Left cardiac atrium (tissue), 4 donors: ENCODE measurements at regions not wholly inside any gene's neighbourhood (a gene's known extent, or its start where the extent isn't known, plus 50 kb on each side); places are given as distances from the start of the nearest gene placed in this dataset.

Experiments used
- ATAC-seq, 2 donors: fragments of 200-7000 bp; cut with Tn5 transposase; one replicate each; pipeline ENCODE4 v1.9.1; 2020; ENCODE audit warnings: mild to moderate bottlenecking in 2 of 2, moderate library complexity in 2 of 2
- DNase-seq: peaks from one replicate; pipeline ENCODE4 v3.0.0-alpha.2; 2020
- intact Hi-C, 2 donors: fragments of 100-400 bp; cut with DNase I; formaldehyde crosslinking; loops; one replicate each; pipeline versions ENCODE4 v1.14.1 to v1.15.1; 2022 to 2023
- donor health status: DM: no; HTN: yes; CAD: no.
- donor health status: DM: no; HTN: yes; CAD: no; lungs with severe emphysema.
- donor health status: DM: yes; HTN: yes; CAD: no.
- donor health status: Dilated cardiomyopathy.

DNA sequence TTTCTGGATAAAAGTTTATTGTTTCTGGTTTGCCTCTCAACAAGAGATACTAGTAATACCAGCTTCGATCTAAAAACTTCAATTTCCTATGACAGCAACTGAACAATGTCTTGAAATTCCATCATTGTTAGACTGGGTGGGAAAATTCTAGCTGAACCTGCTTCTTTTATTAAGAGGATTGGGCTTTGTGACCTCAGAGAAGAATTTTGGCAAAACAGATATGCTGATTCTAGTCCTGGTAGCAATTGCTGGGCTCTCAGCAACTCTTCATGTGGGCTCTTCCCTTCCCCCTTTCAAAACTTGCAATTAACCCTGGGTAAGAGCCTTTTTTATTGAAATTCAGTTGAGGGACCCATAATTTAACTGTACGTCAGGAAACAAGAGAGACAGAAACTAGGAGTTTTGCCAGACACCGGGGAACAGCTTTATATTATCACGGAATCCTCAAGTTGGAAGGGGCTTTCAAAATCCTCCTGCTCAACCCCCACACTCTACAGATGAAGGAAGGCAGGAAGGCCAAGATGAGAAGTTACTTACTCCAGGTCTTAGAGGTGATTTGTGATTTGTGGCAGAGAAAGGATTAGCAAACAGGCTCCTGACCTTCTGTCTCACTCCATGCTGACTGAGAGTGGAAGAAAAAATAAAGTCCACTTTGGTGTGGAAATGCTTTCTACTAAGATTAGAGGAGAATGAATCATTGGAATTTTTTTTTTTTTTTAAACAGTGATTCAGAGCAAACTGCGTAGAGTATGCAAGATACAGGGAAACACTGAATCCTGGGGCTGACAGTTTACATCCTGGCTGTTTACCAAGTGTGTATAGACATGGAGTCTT, 239.0 kb upstream of the ATP2B1 start:
- DNase-seq (no peak), ATAC-seq (peak; percentile 74 to 91)
- intact Hi-C loops: no loop called here

- no peak for ATAC-seq
- no peak for DNase-seq
- intact Hi-C loops: no loop called here
These were observed 238.0 kb upstream of the ATP2B1 start for GRCh38 chr12:89946518-89947135.

DNA sequence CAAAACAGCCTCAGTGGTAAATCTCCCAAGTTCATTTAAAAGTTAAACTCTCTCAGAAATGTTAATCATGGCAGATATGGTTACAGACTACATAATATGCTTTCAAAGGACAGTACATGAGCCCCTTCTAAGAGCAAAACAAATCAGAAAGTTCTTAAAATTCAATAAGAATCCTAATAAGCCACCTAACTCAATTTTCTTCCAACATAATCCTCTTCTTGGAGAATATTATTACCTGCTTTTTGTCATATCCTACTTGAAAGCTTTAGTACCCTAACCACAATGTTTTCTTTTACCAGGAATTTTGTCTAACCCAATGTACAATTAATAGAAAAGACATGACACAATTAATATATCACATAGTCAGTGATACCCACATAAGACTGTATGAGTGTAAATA, 236.5 kb upstream of the ATP2B1 start:
- intact Hi-C loops: no loop called here
- DNase-seq (no peak), ATAC-seq (no peak)

GRCh38 chr12:89943463-89943862, 234.8 kb upstream of the ATP2B1 start:
- ATAC-seq (no peak), DNase-seq (no peak)
- intact Hi-C loops: no loop called here

DNA sequence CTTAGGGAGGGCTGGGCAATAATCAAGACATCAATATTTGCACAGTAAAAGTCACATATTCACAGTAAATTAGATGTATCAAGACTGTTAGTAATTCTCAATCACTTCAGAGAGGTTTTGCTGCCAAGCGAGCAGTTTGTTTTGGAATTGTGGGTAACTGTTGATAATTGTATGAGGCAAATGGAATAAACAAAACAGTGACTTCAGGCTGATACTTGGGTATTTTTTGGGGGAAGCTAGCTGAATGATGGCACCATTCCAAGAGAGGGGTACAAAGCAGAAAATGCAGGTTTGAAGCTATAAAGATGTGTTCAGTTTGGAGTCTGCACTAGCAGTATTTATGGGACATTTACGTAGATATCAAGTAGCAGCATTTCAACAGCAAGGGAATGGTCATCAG, 232.8 kb upstream of the ATP2B1 start:
- DNase-seq (no peak), ATAC-seq (no peak)
- intact Hi-C loops: no loop called here

GRCh38 chr12:89939522-89940215, 231.0 kb upstream of the ATP2B1 start:
- DNase-seq: no peak
- no peak for ATAC-seq
- intact Hi-C loops: no loop called here

DNA sequence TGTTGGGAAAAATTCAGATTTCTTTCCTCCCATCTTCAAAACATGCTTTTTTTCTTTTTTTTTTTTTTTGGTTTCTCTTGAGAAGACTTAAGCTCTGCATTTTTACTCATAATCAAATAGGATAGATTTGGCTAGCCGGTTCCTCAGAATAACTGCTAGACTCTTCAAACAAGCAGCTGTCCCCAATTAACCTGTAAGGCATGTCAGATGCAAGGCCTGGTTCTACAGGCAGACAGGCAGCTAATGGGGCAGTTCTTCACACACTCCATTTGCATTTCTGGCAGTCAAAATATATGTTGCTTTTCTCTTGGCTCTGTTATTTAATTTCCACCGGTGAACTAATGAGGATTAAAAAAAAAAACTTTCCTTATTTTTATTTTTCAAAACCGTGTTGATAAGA, 228.0 kb upstream of the ATP2B1 start:
- intact Hi-C loops: no loop called here
- DNase-seq: no peak
- ATAC-seq: no peak

DNA sequence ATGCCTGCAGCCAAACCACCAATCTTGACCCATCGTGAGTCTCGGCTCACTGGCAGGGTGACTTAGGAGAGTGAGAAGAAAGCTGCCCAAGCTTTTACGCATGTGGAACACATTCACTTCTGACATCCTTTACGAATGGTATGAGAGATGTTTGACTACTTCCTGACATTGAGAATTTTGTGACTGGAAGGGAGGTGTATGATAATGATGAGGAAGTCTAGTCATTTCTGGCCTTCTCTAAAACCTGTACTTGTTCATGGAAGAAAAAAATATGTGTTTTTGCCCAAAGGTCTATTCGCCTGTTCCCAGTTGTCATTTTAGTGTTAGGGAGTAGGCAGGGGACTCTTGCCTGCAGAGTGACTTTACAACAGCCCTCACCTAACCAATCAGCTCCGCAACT, 227.2 kb upstream of the ATP2B1 start:
- intact Hi-C loops: no loop called here
- ATAC-seq (no peak), DNase-seq (no peak)

DNA sequence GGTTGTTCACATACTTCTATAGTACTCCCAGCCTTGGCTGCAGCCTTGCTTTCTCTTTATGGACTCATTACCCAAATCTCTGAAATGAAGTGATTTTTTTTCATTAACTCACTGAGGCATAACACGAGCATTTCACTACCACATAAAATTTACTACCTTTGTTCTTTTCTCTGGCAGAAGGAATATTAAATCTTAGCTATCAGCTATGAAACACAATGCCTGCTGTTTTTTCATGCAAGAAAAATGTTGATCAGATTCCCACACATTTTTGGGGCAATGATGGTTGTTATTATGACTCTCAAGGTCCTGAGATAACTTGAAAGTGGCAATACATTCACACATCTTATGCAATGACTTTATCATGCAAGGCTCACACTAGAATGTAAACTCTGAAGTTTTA, 225.3 kb upstream of the ATP2B1 start:
- DNase-seq: no peak
- intact Hi-C loops: no loop called here
- no peak for ATAC-seq

- DNase-seq: no peak
- no peak for ATAC-seq
- intact Hi-C loops: no loop called here
These were observed 224.3 kb upstream of the ATP2B1 start for GRCh38 chr12:89932954-89933353.

DNA sequence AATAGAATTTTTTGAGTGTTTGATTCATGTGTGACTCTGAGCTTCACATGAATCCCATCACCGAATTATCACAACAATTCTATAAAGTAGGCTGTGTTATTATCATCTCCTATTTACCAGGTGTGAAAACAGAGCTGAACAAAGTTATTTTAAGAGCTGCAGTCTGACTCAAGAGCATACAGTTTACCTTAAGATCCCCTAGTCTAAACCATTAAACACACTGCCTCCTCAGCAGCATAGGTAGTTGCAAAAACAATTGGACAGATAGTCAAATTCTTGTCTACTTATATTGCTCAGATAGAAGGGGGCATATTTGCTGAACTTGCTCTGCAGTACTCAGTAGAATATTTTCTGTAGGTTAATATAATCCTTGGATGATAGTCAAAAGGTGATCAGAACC, 219.8 kb upstream of the ATP2B1 start:
- ATAC-seq: no peak
- intact Hi-C loops: no loop called here

DNA sequence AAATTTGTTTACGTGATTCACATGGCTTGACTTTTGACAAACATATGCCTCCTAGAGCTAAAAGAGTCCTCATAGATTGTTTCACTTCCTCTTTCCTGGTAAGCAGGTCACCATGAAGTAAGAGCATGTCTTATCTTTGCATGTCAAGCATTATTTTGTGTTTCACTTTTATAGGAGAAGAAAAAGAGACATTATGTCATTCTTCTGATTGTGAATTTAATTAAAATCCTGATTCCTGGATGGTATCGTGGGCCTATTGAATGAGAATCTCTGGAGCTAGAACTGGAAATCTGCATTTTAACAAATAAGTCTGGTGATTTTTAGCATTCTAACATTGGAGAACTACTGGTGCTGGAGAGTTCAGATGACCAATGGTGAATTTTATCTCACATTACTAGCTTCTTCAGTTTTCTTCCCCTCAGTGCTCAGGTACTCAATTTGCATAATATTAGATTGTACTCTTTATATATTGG, 218.6 kb upstream of the ATP2B1 start:
- ATAC-seq: no peak
- no peak for DNase-seq
- intact Hi-C loops: no loop called here

More for the DNA sequence above, 219.8 kb upstream of the ATP2B1 start:
- DNase-seq: no peak

GRCh38 chr12:89924191-89924590, 215.6 kb upstream of the ATP2B1 start:
- intact Hi-C loops: no loop called here

DNA sequence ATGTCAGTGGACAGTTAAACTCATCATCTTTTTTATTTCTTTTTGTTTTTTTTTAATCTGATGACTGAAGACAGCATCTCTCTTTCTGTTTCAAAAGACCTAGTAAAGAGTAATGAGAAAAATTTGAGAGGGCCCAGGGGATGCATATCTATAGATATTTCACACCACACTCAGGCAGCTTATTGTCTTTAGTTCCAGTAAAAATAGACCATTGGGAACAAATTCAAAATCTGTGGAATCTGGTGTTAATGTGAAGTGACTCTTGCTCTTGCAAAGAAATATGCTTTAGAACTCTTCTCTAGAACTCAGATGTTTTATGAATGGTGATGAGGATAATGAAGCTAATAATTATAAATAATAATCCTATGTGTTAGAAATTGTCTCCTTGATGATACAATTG, 214.5 kb upstream of the ATP2B1 start:
- no peak for ATAC-seq

More at GRCh38 chr12:89924191-89924590, 215.6 kb upstream of the ATP2B1 start:
- no peak for DNase-seq
- no peak for ATAC-seq

GRCh38 chr12:89920866-89921265, 212.2 kb upstream of the ATP2B1 start:
- intact Hi-C loops: no loop called here
- no peak for DNase-seq
- ATAC-seq: no peak

More for the DNA sequence above, 214.5 kb upstream of the ATP2B1 start:
- no peak for DNase-seq
- intact Hi-C loops: no loop called here

- DNase-seq: no peak
- ATAC-seq: no peak
- intact Hi-C loops: no loop called here
These were observed 210.7 kb upstream of the ATP2B1 start for GRCh38 chr12:89919241-89919906.

- intact Hi-C loops: no loop called here
- DNase-seq (no peak), ATAC-seq (no peak)
These were observed 209.7 kb upstream of the ATP2B1 start for GRCh38 chr12:89918172-89918846.

- no peak for ATAC-seq
- DNase-seq: no peak
- intact Hi-C loops: no loop called here
These were observed 201.1 kb upstream of the ATP2B1 start for GRCh38 chr12:89909753-89910152.

- DNase-seq (no peak), ATAC-seq (no peak)
- intact Hi-C loops: no loop called here
These were observed 199.0 kb upstream of the ATP2B1 start for GRCh38 chr12:89907659-89908058.
